ENCODE measurements at regions not wholly inside any gene's neighbourhood (a gene's known extent, or its start where the extent isn't known, plus 50 kb on each side); places are given as distances from the start of the nearest gene placed in this dataset.

DNA sequence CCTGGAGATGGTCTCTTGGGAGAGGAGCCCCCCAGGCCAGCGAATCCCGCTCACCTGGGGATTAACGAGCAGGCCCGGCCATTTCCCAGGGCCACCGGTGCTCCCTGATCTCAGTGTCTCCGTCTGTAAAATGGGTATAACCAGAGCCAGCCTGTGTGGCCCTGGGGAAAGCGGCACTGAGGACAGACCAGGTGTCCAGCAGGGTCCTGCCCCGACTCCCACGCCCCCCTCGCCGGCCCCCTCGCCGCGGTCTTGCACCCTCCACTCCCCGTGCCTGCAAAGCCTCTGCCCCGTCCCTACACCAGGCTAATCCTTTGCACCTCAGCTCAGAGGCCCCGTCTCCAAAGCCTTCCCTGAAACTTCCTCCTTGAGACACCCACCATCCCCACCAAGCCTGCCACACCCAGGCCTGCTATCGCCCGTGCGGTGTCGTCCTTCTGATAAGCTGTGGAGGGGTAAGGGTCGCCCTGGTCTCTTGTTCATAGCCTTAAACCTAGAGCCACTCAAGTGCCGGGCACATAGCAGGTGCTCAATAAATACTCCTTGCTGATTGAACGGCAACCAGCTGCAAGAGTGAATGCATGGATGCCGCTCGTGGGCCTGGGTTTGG is 259.1 kb downstream of the C16orf95 start:
- TF ChIP-seq TAF1 (IDR thresholded peaks at IDR 0.05; ENCODE audit: borderline replicate concordance, insufficient read depth, low read length) (no peak), FOXP2 (optimal IDR thresholded peaks at IDR 0.05; ENCODE audit: borderline replicate concordance, extremely low read depth, extremely low read length, insufficient read depth) (no peak)

DNA sequence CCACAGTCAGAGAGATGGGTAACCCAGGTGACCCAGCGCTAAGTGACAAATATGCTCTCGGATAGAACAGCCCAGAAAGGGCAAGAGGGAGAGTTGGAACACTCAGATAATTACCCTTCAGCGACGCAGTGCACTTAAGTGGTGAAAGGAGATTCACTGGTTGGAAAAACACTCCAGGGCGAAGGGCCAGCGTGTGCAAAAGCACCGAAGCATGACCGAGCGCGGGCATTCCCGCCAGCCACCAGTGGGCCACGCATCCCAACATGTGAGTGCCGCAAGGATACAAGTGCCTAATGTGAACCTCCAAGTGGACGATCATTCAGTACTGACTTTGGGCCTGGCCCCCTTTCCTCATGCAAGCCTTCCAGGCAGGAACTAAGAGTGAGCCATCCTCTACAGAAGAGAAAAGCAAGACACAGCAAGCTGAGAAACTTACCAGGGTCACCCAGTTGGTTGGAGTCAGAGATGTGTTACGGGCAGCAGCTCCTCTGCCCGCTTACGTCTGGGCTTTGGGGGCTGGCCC is 258.4 kb downstream of the C16orf95 start:
- TF ChIP-seq SIN3A (IDR thresholded peaks at IDR 0.05; ENCODE audit: borderline replicate concordance, insufficient read depth, low read length) = no peak
- TF ChIP-seq POLR2AphosphoS5 (IDR thresholded peaks at IDR 0.05; ENCODE audit: low read depth, low read length) = no peak
- TF ChIP-seq FOXP2 (optimal IDR thresholded peaks at IDR 0.05; ENCODE audit: borderline replicate concordance, extremely low read depth, extremely low read length, insufficient read depth) = no peak
- TF ChIP-seq TAF1 (IDR thresholded peaks at IDR 0.05; ENCODE audit: borderline replicate concordance, insufficient read depth, low read length) = no peak
- TF ChIP-seq, protein P1, sequence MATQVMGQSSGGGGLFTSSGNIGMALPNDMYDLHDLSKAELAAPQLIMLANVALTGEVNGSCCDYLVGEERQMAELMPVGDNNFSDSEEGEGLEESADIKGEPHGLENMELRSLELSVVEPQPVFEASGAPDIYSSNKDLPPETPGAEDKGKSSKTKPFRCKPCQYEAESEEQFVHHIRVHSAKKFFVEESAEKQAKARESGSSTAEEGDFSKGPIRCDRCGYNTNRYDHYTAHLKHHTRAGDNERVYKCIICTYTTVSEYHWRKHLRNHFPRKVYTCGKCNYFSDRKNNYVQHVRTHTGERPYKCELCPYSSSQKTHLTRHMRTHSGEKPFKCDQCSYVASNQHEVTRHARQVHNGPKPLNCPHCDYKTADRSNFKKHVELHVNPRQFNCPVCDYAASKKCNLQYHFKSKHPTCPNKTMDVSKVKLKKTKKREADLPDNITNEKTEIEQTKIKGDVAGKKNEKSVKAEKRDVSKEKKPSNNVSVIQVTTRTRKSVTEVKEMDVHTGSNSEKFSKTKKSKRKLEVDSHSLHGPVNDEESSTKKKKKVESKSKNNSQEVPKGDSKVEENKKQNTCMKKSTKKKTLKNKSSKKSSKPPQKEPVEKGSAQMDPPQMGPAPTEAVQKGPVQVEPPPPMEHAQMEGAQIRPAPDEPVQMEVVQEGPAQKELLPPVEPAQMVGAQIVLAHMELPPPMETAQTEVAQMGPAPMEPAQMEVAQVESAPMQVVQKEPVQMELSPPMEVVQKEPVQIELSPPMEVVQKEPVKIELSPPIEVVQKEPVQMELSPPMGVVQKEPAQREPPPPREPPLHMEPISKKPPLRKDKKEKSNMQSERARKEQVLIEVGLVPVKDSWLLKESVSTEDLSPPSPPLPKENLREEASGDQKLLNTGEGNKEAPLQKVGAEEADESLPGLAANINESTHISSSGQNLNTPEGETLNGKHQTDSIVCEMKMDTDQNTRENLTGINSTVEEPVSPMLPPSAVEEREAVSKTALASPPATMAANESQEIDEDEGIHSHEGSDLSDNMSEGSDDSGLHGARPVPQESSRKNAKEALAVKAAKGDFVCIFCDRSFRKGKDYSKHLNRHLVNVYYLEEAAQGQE (IDR thresholded peaks at IDR 0.05; ENCODE audit: insufficient read depth in 1 of 2, low read depth in 2 of 2, low read length in 2 of 2) = no peak

DNA sequence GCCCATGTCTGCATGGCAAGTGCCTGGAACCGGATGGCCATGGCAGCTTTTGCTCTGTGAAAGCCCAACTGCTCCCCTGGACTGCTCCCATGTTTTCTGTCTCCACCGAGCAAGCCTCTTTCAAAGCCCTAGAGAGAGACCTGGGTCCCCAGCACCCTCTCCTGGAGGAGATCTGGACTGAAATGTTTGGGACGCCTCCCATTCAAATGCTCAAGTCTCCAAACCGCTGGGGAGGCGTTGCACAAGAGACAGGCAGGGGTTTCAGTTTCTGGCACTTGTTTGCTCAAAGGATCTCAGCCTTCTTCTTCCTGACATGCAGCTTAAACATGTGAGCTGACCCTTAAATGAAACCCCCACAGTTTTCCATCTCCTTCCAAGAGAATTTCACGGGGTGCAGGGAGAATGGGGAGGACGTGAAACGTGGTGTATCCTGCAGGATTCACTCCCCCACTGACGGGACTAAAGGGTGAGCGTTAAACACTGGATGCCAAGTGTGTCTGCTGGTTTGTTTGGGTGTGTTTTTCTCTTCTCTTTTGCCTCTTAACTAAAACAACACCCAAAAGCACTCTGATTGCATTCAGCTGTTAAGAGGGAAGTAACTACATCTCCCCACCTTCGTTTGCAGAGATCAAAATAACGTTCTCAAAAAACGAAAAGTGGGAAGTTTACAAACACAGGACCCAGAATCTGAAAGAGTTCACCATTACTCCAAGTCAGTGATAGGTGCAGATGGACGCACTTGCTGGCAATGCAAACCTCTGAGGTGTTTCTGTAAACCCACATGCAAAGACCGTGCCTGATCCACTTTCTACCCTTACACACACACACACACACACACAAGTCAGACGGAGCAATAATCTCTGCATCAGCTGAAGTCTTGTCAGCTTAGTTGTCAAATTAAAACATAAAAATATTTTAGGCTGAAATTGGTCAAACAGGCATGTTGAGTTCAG is 256.9 kb downstream of the C16orf95 start:
- no peak for TF ChIP-seq TAF1 (IDR thresholded peaks at IDR 0.05; ENCODE audit: borderline replicate concordance, insufficient read depth, low read length)
- no peak for TF ChIP-seq POLR2AphosphoS5 (IDR thresholded peaks at IDR 0.05; ENCODE audit: low read depth, low read length)
- TF ChIP-seq FOXP2 (optimal IDR thresholded peaks at IDR 0.05; ENCODE audit: borderline replicate concordance, extremely low read depth, extremely low read length, insufficient read depth) = no peak
- TF ChIP-seq, protein P1 (IDR thresholded peaks at IDR 0.05; ENCODE audit: insufficient read depth in 1 of 2, low read depth in 2 of 2, low read length in 2 of 2) = no peak
- no peak for TF ChIP-seq SIN3A (IDR thresholded peaks at IDR 0.05; ENCODE audit: borderline replicate concordance, insufficient read depth, low read length)

DNA sequence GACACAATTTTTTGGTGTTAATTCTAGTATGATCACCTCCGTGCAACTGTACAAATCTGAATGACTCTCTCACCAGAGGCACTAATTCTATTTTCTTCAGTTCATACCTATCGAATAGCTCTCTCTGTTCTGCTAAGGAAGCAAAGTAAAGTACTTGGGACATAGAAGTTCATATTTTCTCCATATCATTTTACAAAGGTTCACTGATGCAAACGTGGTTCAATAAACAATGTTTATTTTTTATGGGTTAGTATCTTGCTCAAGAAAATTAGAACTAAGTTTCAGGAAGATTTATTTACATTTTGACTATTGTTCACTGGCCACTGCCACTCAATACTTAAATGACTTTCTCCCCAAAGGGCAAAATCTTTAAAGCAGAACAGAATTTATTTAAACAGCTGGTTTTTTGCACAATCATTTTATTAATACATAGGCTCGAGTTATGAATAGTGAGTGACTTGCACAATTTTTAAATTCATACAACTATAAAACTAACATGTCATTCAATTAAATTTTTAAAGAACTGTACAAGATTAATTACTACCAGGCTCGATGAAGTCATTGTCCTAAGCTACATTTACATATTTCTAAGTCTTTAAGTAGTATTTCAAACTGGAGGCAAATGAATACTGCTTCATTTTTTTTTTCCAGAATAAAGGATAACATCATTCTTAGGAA is 255.8 kb downstream of the C16orf95 start:
- no peak for TF ChIP-seq SIN3A (IDR thresholded peaks at IDR 0.05; ENCODE audit: borderline replicate concordance, insufficient read depth, low read length)
- TF ChIP-seq POLR2AphosphoS5 (IDR thresholded peaks at IDR 0.05; ENCODE audit: low read depth, low read length) = no peak
- no peak for TF ChIP-seq FOXP2 (optimal IDR thresholded peaks at IDR 0.05; ENCODE audit: borderline replicate concordance, extremely low read depth, extremely low read length, insufficient read depth)
- no peak for TF ChIP-seq TAF1 (IDR thresholded peaks at IDR 0.05; ENCODE audit: borderline replicate concordance, insufficient read depth, low read length)
- TF ChIP-seq, protein P1 (IDR thresholded peaks at IDR 0.05; ENCODE audit: insufficient read depth in 1 of 2, low read depth in 2 of 2, low read length in 2 of 2) = no peak
